ENCODE measurements at regions not wholly inside any gene's neighbourhood (a gene's known extent, or its start where the extent isn't known, plus 50 kb on each side); places are given as distances from the start of the nearest gene placed in this dataset.

DNA sequence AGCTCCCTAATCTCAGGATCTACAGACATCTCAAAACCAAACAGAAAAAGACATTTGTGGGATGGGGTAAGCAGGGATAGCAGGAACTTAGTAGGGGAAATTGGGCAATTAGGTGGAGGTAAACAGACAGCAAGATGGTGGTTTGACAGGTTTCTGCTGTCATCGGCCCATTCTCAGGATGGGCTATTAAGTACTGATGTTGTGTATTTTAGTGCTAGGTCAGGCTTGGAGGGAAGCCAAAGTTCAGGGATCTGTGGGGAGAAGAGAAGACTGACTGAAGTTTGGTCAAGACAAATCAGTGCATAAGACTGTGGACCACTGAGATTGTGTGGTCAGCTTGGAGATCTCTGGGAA lies 96.8 kb upstream of the THUMPD2 start:
- POLR2A ChIA-PET = no interaction called here

DNA sequence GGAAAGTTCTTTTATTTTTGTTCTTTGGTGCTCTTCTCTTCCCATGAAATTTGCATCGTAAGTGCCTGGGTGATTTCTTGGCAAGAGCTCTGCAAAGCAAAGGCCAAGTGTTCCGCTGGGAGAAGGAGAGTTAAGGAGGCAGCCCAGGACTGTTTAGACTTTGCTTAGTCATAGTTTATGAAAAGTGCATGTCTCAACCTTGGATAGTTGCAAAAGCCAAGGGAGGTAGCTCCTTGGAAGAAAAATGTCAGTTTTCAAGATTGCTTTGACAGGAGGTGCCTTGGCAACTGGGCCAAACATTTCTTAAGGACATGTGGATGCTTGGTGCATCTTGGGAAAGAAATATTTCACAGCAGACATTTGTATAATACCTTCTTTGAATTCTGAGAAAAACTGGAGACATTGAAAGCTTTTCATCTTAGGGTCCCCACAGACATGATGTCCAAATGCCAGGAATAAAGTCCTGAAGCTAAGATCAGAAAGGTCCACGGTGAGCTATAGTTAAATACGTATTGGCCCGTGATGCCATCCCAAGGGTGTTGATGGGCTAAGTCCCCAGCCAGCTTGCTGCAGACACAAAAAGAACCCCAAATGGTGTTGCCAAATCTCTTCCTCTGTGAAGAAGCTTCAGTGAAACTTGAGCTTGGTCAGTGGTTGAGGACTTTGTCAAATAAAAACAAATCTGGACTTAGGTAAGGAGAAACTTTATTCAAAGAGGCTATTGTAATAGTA lies 96.3 kb upstream of the THUMPD2 start:
- CTCF ChIA-PET = interaction anchor here (0.9 kb wide), 1 partner anchor 38 kb away, joined by 3 read pairs; no protein-coding TSS in a partner anchor
- Mint-ChIP-seq H3K4me1 (no peaks in the 10 kb centered on the region), H3K36me3 (no peaks in the 10 kb centered on the region; the same call in 1 of the 2 replicates), H3K27ac (no peak overlapping the region), H3K27me3 (ENCODE audit: low read depth) (no peaks in the 10 kb centered on the region), H3K9me3 (peaks cover 17% of the 10 kb centered on the region), H3K4me3 (no peak overlapping the region)
- DNase-seq (ENCODE audit: low spot score) (no peak), ATAC-seq (no peak)
- POLR2A ChIA-PET = interaction anchor here (0.5 kb wide), 1 partner anchor 194 kb away, joined by 3 read pairs; no protein-coding TSS in a partner anchor
- TF ChIP-seq, protein P1, sequence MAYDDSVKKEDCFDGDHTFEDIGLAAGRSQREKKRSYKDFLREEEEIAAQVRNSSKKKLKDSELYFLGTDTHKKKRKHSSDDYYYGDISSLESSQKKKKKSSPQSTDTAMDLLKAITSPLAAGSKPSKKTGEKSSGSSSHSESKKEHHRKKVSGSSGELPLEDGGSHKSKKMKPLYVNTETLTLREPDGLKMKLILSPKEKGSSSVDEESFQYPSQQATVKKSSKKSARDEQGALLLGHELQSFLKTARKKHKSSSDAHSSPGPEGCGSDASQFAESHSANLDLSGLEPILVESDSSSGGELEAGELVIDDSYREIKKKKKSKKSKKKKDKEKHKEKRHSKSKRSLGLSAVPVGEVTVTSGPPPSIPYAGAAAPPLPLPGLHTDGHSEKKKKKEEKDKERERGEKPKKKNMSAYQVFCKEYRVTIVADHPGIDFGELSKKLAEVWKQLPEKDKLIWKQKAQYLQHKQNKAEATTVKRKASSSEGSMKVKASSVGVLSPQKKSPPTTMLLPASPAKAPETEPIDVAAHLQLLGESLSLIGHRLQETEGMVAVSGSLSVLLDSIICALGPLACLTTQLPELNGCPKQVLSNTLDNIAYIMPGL (CRISPR knock-in tag; IDR thresholded peaks at IDR 0.05) = no peak
- no peak for TF ChIP-seq NR2C2 (CRISPR knock-in tag; IDR thresholded peaks at IDR 0.05)
- no peak for TF ChIP-seq RORB (CRISPR knock-in tag; IDR thresholded peaks at IDR 0.05)
- TF ChIP-seq, protein P2, sequence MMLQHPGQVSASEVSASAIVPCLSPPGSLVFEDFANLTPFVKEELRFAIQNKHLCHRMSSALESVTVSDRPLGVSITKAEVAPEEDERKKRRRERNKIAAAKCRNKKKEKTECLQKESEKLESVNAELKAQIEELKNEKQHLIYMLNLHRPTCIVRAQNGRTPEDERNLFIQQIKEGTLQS (CRISPR knock-in tag; conservative IDR thresholded peaks at IDR 0.05) = no peak
- no peak for TF ChIP-seq ZBTB21 (CRISPR knock-in tag; IDR thresholded peaks at IDR 0.05; ENCODE audit: borderline replicate concordance)
- TF ChIP-seq GRHL2 (CRISPR knock-in tag; IDR thresholded peaks at IDR 0.05; ENCODE audit: insufficient replicate concordance, severe bottlenecking) = no peak
- no peak for TF ChIP-seq NFATC4 (CRISPR knock-in tag; IDR thresholded peaks at IDR 0.05)
- TF ChIP-seq CBFB (CRISPR knock-in tag; IDR thresholded peaks at IDR 0.05; ENCODE audit: low read depth) = no peak
- no peak for TF ChIP-seq ZNF416 (CRISPR knock-in tag; IDR thresholded peaks at IDR 0.05)
- no peak for TF ChIP-seq ESRRA (CRISPR knock-in tag; IDR thresholded peaks at IDR 0.05; ENCODE audit: borderline replicate concordance)
- TF ChIP-seq MXD4 (CRISPR knock-in tag; IDR thresholded peaks at IDR 0.05; ENCODE audit: borderline replicate concordance) = no peak
- TF ChIP-seq, protein P3, sequence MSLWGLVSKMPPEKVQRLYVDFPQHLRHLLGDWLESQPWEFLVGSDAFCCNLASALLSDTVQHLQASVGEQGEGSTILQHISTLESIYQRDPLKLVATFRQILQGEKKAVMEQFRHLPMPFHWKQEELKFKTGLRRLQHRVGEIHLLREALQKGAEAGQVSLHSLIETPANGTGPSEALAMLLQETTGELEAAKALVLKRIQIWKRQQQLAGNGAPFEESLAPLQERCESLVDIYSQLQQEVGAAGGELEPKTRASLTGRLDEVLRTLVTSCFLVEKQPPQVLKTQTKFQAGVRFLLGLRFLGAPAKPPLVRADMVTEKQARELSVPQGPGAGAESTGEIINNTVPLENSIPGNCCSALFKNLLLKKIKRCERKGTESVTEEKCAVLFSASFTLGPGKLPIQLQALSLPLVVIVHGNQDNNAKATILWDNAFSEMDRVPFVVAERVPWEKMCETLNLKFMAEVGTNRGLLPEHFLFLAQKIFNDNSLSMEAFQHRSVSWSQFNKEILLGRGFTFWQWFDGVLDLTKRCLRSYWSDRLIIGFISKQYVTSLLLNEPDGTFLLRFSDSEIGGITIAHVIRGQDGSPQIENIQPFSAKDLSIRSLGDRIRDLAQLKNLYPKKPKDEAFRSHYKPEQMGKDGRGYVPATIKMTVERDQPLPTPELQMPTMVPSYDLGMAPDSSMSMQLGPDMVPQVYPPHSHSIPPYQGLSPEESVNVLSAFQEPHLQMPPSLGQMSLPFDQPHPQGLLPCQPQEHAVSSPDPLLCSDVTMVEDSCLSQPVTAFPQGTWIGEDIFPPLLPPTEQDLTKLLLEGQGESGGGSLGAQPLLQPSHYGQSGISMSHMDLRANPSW (CRISPR knock-in tag; conservative IDR thresholded peaks at IDR 0.05; ENCODE audit: low read depth) = no peak
- TF ChIP-seq SMAD4 (CRISPR knock-in tag; IDR thresholded peaks at IDR 0.05) = no peak

More for the DNA sequence above, 96.8 kb upstream of the THUMPD2 start:
- Mint-ChIP-seq H3K27ac (no peak overlapping the region), H3K4me1 (no peaks in the 10 kb centered on the region), H3K4me3 (no peak overlapping the region), H3K36me3 (no peaks in the 10 kb centered on the region; the same call in 1 of the 2 replicates), H3K27me3 (ENCODE audit: low read depth) (no peaks in the 10 kb centered on the region), H3K9me3 (peaks cover 23% of the 10 kb centered on the region)
- TF ChIP-seq, protein P4, sequence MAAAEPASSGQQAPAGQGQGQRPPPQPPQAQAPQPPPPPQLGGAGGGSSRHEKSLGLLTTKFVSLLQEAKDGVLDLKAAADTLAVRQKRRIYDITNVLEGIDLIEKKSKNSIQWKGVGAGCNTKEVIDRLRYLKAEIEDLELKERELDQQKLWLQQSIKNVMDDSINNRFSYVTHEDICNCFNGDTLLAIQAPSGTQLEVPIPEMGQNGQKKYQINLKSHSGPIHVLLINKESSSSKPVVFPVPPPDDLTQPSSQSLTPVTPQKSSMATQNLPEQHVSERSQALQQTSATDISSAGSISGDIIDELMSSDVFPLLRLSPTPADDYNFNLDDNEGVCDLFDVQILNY (CRISPR knock-in tag; IDR thresholded peaks at IDR 0.05) = no peak
- TF ChIP-seq ZNF232 (CRISPR knock-in tag; IDR thresholded peaks at IDR 0.05) (no peak), OVOL2 (CRISPR knock-in tag; IDR thresholded peaks at IDR 0.05; ENCODE audit: borderline replicate concordance) (no peak), CBFB (CRISPR knock-in tag; IDR thresholded peaks at IDR 0.05; ENCODE audit: low read depth) (no peak), IRF2 (CRISPR knock-in tag; IDR thresholded peaks at IDR 0.05; ENCODE audit: borderline replicate concordance, low read depth) (no peak), KAT7 (CRISPR knock-in tag; IDR thresholded peaks at IDR 0.05; ENCODE audit: borderline replicate concordance) (no peak), ESRRA (CRISPR knock-in tag; IDR thresholded peaks at IDR 0.05; ENCODE audit: borderline replicate concordance) (no peak), TCF7 (CRISPR knock-in tag; IDR thresholded peaks at IDR 0.05; ENCODE audit: low read depth) (no peak), ZNF138 (CRISPR knock-in tag; conservative IDR thresholded peaks at IDR 0.05) (no peak), GRHL2 (CRISPR knock-in tag; IDR thresholded peaks at IDR 0.05; ENCODE audit: insufficient replicate concordance, severe bottlenecking) (no peak), JAZF1 (CRISPR knock-in tag; IDR thresholded peaks at IDR 0.05) (no peak)
- TF ChIP-seq, protein P5, sequence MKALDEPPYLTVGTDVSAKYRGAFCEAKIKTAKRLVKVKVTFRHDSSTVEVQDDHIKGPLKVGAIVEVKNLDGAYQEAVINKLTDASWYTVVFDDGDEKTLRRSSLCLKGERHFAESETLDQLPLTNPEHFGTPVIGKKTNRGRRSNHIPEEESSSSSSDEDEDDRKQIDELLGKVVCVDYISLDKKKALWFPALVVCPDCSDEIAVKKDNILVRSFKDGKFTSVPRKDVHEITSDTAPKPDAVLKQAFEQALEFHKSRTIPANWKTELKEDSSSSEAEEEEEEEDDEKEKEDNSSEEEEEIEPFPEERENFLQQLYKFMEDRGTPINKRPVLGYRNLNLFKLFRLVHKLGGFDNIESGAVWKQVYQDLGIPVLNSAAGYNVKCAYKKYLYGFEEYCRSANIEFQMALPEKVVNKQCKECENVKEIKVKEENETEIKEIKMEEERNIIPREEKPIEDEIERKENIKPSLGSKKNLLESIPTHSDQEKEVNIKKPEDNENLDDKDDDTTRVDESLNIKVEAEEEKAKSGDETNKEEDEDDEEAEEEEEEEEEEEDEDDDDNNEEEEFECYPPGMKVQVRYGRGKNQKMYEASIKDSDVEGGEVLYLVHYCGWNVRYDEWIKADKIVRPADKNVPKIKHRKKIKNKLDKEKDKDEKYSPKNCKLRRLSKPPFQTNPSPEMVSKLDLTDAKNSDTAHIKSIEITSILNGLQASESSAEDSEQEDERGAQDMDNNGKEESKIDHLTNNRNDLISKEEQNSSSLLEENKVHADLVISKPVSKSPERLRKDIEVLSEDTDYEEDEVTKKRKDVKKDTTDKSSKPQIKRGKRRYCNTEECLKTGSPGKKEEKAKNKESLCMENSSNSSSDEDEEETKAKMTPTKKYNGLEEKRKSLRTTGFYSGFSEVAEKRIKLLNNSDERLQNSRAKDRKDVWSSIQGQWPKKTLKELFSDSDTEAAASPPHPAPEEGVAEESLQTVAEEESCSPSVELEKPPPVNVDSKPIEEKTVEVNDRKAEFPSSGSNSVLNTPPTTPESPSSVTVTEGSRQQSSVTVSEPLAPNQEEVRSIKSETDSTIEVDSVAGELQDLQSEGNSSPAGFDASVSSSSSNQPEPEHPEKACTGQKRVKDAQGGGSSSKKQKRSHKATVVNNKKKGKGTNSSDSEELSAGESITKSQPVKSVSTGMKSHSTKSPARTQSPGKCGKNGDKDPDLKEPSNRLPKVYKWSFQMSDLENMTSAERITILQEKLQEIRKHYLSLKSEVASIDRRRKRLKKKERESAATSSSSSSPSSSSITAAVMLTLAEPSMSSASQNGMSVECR (CRISPR knock-in tag; IDR thresholded peaks at IDR 0.05; ENCODE audit: borderline replicate concordance) = no peak
- CTCF ChIA-PET = interaction anchor here (0.9 kb wide), 1 partner anchor 38 kb away, joined by 3 read pairs; no protein-coding TSS in a partner anchor
- no peak for ATAC-seq
- DNase-seq (ENCODE audit: low spot score) = no peak

All from WTC11 (cell line).